ENCODE measurements at regions not wholly inside any gene's neighbourhood (a gene's known extent, or its start where the extent isn't known, plus 50 kb on each side); places are given as distances from the start of the nearest gene placed in this dataset.

GRCh38 chr4:58225460-58225859, 1115.3 kb upstream of the IGFBP7 start:
- TF ChIP-seq CTCF (IDR thresholded peaks at IDR 0.05) (no peak), POLR2AphosphoS5 (IDR thresholded peaks at IDR 0.05) (no peak)

All from suprapubic skin (tissue), 3 donors.